Caco-2 (cell line): ENCODE measurements at regions not wholly inside any gene's neighbourhood (a gene's known extent, or its start where the extent isn't known, plus 50 kb on each side); places are given as distances from the start of the nearest gene placed in this dataset.

Experiments used
- BruUV-seq: library from RNA; stranded (reverse); fragments of 400-500 nt; replicated peaks from 2 replicates; lab custom pipeline; 2021; lab: Mats Ljungman, UMichigan
- CTCF ChIA-PET: fragments of 300-600 bp; sonication (Branson Sonifier 250); formaldehyde crosslinking; loops from one replicate; lab custom pipeline; 2022; ENCODE audit warnings: antibody characterized with exemption; lab: Charles Lee
- POLR2A ChIA-PET: fragments of 300-600 bp; sonication (Branson Sonifier 250); formaldehyde crosslinking; loops from one replicate; lab custom pipeline; 2022; ENCODE audit warnings: antibody characterized with exemption; lab: Charles Lee
- DNase-seq, 2 experiments: peaks; one replicate each; pipeline versions ENCODE4 v3.0.0 to v3.0.0-alpha.2; 2020 to 2022
- H3K27me3 ChIP-seq: replicated peaks from 2 replicates; pipeline ENCODE4 v1.6.0; 2011; ENCODE audit warnings: low read length; ENCODE audit not compliant: control insufficient read depth, insufficient read depth
- H3K36me3 ChIP-seq: 2 replicates; pipeline ENCODE4 v1.5.1; 2011; ENCODE audit warnings: low read length; ENCODE audit not compliant: control insufficient read depth, insufficient read depth
- H3K4me1 ChIP-seq: fragments of 250-450 bp; sonication (Bioruptor Pico); 2 replicates; pipeline ENCODE4 v1.5.1; 2020; ENCODE audit warnings: mild to moderate bottlenecking
- H3K4me3 ChIP-seq: 2 replicates; pipeline ENCODE4 v1.5.1; 2011; ENCODE audit warnings: low read depth, mild to moderate bottlenecking, control low read depth, low read length
- H3K9me3 ChIP-seq: fragments of 250-450 bp; sonication (Bioruptor Pico); 2 replicates; pipeline ENCODE4 v1.5.1; 2020; ENCODE audit warnings: mild to moderate bottlenecking, moderate library complexity
- H3K27ac Mint-ChIP-seq: one replicate; pipeline ENCODE4 v1.8.0; 2022; ENCODE audit warnings: mixed read lengths; ENCODE audit not compliant: unreplicated experiment
- H3K27me3 Mint-ChIP-seq: one replicate; pipeline ENCODE4 v1.8.0; 2022; ENCODE audit warnings: mixed read lengths; ENCODE audit not compliant: insufficient read depth, unreplicated experiment
- H3K36me3 Mint-ChIP-seq: one replicate; pipeline ENCODE4 v1.8.0; 2022; ENCODE audit warnings: mild to moderate bottlenecking, mixed read lengths; ENCODE audit not compliant: insufficient read depth, unreplicated experiment
- H3K4me1 Mint-ChIP-seq: one replicate; pipeline ENCODE4 v1.8.0; 2022; ENCODE audit warnings: low read depth, mixed read lengths; ENCODE audit not compliant: unreplicated experiment
- H3K4me3 Mint-ChIP-seq: one replicate; pipeline ENCODE4 v1.8.0; 2022; ENCODE audit warnings: mild to moderate bottlenecking, moderate library complexity, mixed read lengths; ENCODE audit not compliant: unreplicated experiment
- H3K9me3 Mint-ChIP-seq: one replicate; pipeline ENCODE4 v1.8.0; 2022; ENCODE audit warnings: mixed read lengths; ENCODE audit not compliant: unreplicated experiment
- intact Hi-C: fragments of 100-400 bp; cut with micrococcal nuclease; formaldehyde crosslinking; loops from one replicate; pipeline ENCODE4 v1.10.0; 2022; ENCODE audit not compliant: unreplicated experiment
- TF ChIP-seq, protein P1 (sequence below), 2 experiments: fragments of 200-600 bp in 1 of 2; IDR thresholded peaks; 1 replicate in 1 of 2; 2 replicates in 1 of 2; pipeline versions ENCODE4 v1.5.1 to v1.8.0; 2011 to 2022; ENCODE audit warnings: antibody characterized with exemption in 1 of 2, control low read depth in 1 of 2, inconsistent platforms in 1 of 2, low read depth in 1 of 2, low read length in 1 of 2, mild to moderate bottlenecking in 1 of 2, moderate library complexity in 1 of 2; ENCODE audit not compliant: insufficient read depth in 1 of 2, severe bottlenecking in 1 of 2, unreplicated experiment in 1 of 2

DNA sequence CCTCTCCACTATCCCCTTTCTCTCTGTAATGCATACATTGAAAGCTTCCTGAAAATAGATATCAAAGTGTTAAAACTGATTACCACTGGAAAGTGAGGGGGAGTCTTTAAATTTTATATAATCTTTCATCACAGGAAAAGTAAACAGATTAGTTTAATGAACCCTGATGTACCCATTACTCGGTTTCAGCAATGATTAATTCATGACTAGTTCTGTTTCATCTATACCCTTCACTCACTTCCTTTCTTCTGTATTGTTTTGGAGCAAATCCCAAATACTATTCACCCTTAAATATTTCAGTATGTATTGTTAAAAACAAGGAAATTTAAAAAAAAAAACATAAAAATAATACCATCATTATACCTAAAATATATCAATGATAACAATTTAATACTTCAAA lies 67.3 kb upstream of the TMCC3 start:
- Mint-ChIP-seq H3K27me3 (peaks cover 1% of the 10 kb centered on the region), H3K9me3 (no peaks in the 10 kb centered on the region), H3K4me1 (no peaks in the 10 kb centered on the region), H3K27ac (no peak overlapping the region), H3K4me3 (no peak overlapping the region), H3K36me3 (no peaks in the 10 kb centered on the region)
- POLR2A ChIA-PET = no interaction called here
- H3K27me3 ChIP-seq = no peaks in the 10 kb centered on the region
- no TSS peak for BruUV-seq
- H3K36me3 ChIP-seq = no peaks in the 10 kb centered on the region
- TF ChIP-seq, protein P1, sequence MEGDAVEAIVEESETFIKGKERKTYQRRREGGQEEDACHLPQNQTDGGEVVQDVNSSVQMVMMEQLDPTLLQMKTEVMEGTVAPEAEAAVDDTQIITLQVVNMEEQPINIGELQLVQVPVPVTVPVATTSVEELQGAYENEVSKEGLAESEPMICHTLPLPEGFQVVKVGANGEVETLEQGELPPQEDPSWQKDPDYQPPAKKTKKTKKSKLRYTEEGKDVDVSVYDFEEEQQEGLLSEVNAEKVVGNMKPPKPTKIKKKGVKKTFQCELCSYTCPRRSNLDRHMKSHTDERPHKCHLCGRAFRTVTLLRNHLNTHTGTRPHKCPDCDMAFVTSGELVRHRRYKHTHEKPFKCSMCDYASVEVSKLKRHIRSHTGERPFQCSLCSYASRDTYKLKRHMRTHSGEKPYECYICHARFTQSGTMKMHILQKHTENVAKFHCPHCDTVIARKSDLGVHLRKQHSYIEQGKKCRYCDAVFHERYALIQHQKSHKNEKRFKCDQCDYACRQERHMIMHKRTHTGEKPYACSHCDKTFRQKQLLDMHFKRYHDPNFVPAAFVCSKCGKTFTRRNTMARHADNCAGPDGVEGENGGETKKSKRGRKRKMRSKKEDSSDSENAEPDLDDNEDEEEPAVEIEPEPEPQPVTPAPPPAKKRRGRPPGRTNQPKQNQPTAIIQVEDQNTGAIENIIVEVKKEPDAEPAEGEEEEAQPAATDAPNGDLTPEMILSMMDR (IDR thresholded peaks at IDR 0.05; ENCODE audit: insufficient read depth in 1 of 2, low read depth in 1 of 2, low read length in 1 of 2, severe bottlenecking in 1 of 2, unreplicated experiment in 1 of 2) = no peak
- intact Hi-C loops = loop anchor here (10.0 kb wide), 1 partner anchor 157 kb away; no protein-coding TSS in a partner anchor
- H3K4me3 ChIP-seq = no peak overlapping the region
- H3K9me3 ChIP-seq = no peaks in the 10 kb centered on the region
- DNase-seq = no peak
- CTCF ChIA-PET = no interaction called here
- H3K4me1 ChIP-seq = no peaks in the 10 kb centered on the region

DNA sequence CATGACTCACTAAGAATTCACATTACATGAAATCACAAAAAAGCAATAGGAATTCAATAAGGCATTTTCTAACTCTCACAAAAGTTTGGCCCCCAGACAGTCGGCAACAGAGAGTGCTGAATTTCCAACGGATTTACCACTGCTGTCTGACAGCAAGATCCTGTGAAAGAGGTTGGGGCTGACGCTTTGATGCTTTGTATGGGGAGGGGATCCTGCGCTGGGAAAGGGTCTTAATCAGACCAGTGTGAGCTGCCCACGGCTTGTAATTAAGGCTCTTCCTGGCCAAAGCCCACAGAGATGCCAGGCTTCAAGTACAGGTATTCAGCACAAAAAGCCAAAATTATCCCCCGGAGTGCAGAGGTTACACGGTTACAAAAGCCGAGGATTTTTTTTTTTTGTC lies 66.8 kb upstream of the TMCC3 start:
- Histone ChIP-seq H3K9me3 (no peaks in the 10 kb centered on the region), H3K4me3 (no peak overlapping the region), H3K4me1 (no peaks in the 10 kb centered on the region), H3K27me3 (no peaks in the 10 kb centered on the region), H3K36me3 (no peaks in the 10 kb centered on the region)
- POLR2A ChIA-PET = no interaction called here
- intact Hi-C loops = loop anchor here (10.0 kb wide), 1 partner anchor 158 kb away; no protein-coding TSS in a partner anchor
- DNase-seq = no peak
- BruUV-seq = no TSS peak
- Mint-ChIP-seq H3K9me3 (no peaks in the 10 kb centered on the region), H3K27me3 (no peaks in the 10 kb centered on the region), H3K27ac (no peak overlapping the region), H3K4me3 (no peak overlapping the region), H3K36me3 (no peaks in the 10 kb centered on the region), H3K4me1 (no peaks in the 10 kb centered on the region)
- TF ChIP-seq, protein P1 (IDR thresholded peaks at IDR 0.05; ENCODE audit: insufficient read depth in 1 of 2, low read depth in 1 of 2, low read length in 1 of 2, severe bottlenecking in 1 of 2, unreplicated experiment in 1 of 2) = no peak
- CTCF ChIA-PET = no interaction called here

DNA sequence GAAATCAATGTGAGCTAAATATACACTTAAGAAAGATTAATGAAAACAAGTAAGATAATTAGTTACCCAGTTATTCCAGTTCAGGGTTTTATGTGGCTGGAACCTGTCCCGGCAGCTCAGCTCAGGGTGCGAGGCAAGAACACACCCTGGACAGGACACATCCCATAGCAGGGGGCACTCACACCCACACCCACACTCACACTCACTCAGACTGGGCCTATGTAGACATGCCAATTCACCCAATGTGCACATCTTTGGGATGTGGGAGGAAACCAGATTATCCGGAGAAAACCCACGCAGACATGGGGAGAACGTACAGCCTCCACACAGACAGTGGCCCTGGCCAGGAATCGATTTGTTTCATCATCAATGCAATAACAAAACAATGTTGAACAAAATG lies 66.0 kb upstream of the TMCC3 start:
- no peaks in the 10 kb centered on the region for H3K4me1 Mint-ChIP-seq
- H3K9me3 ChIP-seq = no peaks in the 10 kb centered on the region
- no peaks in the 10 kb centered on the region for H3K36me3 Mint-ChIP-seq
- H3K27me3 ChIP-seq = no peaks in the 10 kb centered on the region
- TF ChIP-seq, protein P1 (IDR thresholded peaks at IDR 0.05; ENCODE audit: insufficient read depth in 1 of 2, low read depth in 1 of 2, low read length in 1 of 2, severe bottlenecking in 1 of 2, unreplicated experiment in 1 of 2) = no peak
- no peaks in the 10 kb centered on the region for H3K4me1 ChIP-seq
- H3K27ac Mint-ChIP-seq = no peak overlapping the region
- H3K9me3 Mint-ChIP-seq = no peaks in the 10 kb centered on the region
- intact Hi-C loops = loop anchor here (10.0 kb wide), 1 partner anchor 158 kb away; no protein-coding TSS in a partner anchor
- no TSS peak for BruUV-seq
- no peaks in the 10 kb centered on the region for H3K36me3 ChIP-seq
- no peaks in the 10 kb centered on the region for H3K27me3 Mint-ChIP-seq
- DNase-seq = no peak
- H3K4me3 Mint-ChIP-seq = no peak overlapping the region
- POLR2A ChIA-PET = no interaction called here
- CTCF ChIA-PET = no interaction called here
- H3K4me3 ChIP-seq = no peak overlapping the region
